Left hindlimb (tissue), 1 donor: ENCODE measurements at regions not wholly inside any gene's neighbourhood (a gene's known extent, or its start where the extent isn't known, plus 50 kb on each side); places are given as distances from the start of the nearest gene placed in this dataset.
"Not testable (repeated sequence)": the region's sequence is repeated elsewhere in the genome, so short reads cannot be mapped to it uniquely, and the experiment has no call there.

Source experiments
- DNase-seq: peaks from one replicate; pipeline ENCODE4 v3.0.0-alpha.2; 2018

- DNase-seq, result no peak
These were observed 183.4 kb upstream of the RFC3 start for GRCh38 chr13:33634546-33634982.

- no peak for DNase-seq
These were observed 181.7 kb upstream of the RFC3 start for GRCh38 chr13:33636243-33636642.

- DNase-seq, result no peak
These were observed 180.8 kb upstream of the RFC3 start for GRCh38 chr13:33636955-33637670.

GRCh38 chr13:33637978-33638743 is 179.8 kb upstream of the RFC3 start:
- DNase-seq, result no peak

- DNase-seq, result no peak
These were observed 178.8 kb upstream of the RFC3 start for GRCh38 chr13:33639158-33639557.

- no peak for DNase-seq
These were observed 178.3 kb upstream of the RFC3 start for GRCh38 chr13:33639626-33640080.

GRCh38 chr13:33640832-33641231 is 177.1 kb upstream of the RFC3 start:
- no peak for DNase-seq

GRCh38 chr13:33642374-33643065 is 175.4 kb upstream of the RFC3 start:
- peak; percentile 64 for DNase-seq

GRCh38 chr13:33644581-33645543 is 173.1 kb upstream of the RFC3 start:
- peak; percentile 58 for DNase-seq

GRCh38 chr13:33645591-33646554 is 172.1 kb upstream of the RFC3 start:
- DNase-seq, result no peak

- DNase-seq, result no peak
These were observed 168.6 kb upstream of the RFC3 start for GRCh38 chr13:33649212-33649878.

GRCh38 chr13:33651766-33652165 is 166.2 kb upstream of the RFC3 start:
- DNase-seq, result no peak

GRCh38 chr13:33657274-33657673 is 160.7 kb upstream of the RFC3 start:
- DNase-seq, result no peak

- no peak for DNase-seq
These were observed 158.5 kb upstream of the RFC3 start for GRCh38 chr13:33659466-33659865.

- DNase-seq, result no peak
These were observed 158.1 kb upstream of the RFC3 start for GRCh38 chr13:33659894-33660293.

GRCh38 chr13:33662392-33662791 is 155.6 kb upstream of the RFC3 start:
- DNase-seq, result no peak

GRCh38 chr13:33665626-33666175 is 152.2 kb upstream of the RFC3 start:
- DNase-seq, result no peak

GRCh38 chr13:33671560-33671959 is 146.4 kb upstream of the RFC3 start:
- no peak for DNase-seq

GRCh38 chr13:33672022-33672421 is 145.9 kb upstream of the RFC3 start:
- DNase-seq, result not testable (repeated sequence)
